ENCODE measurements at regions not wholly inside any gene's neighbourhood (a gene's known extent, or its start where the extent isn't known, plus 50 kb on each side); places are given as distances from the start of the nearest gene placed in this dataset.

GRCh38 chr9:86809151-86809550 lies 138.2 kb downstream of the GAS1 start:
- Histone ChIP-seq H3K36me3 (ENCODE audit: control insufficient read depth in 2 of 3, insufficient read depth in 3 of 3, low read length in 3 of 3) (no peaks in the 10 kb centered on the region), H3K4me3 (ENCODE audit: low read length) (no peak overlapping the region), H3K9me3 (ENCODE audit: control insufficient read depth in 2 of 3, low read length in 3 of 3) (no peaks in the 10 kb centered on the region), H3K4me1 (ENCODE audit: control insufficient read depth in 2 of 2, insufficient read depth in 2 of 2, low read length in 2 of 2) (no peaks in the 10 kb centered on the region), H3K27me3 (ENCODE audit: control insufficient read depth in 2 of 2, insufficient read depth in 2 of 2, low read length in 2 of 2) (no peaks in the 10 kb centered on the region), H3K27ac (ENCODE audit: low read depth, low read length) (no peak overlapping the region)
- Mint-ChIP-seq H3K9me3 (peaks cover 0 to under 1% (median 0%) of the 10 kb centered on the region in 11 donors), H3K36me3 (no peaks in the 10 kb centered on the region), H3K4me3 (no peak overlapping the region), H3K27me3 (peaks cover 0 to 18% (median 3%) of the 10 kb centered on the region in 5 donors), H3K4me1 (no peaks in the 10 kb centered on the region), H3K27ac (no peak overlapping the region)
- ATAC-seq: no peak
- intact Hi-C loops (cut with micrococcal nuclease): no loop called here
- no peak for DNase-seq
- ChIA-PET CTCF (no interaction called here), POLR2A (no interaction called here)

- ChIA-PET CTCF (no interaction called here), POLR2A (no interaction called here)
- no peaks in the 10 kb centered on the region for H3K36me3 ChIP-seq (ENCODE audit: control insufficient read depth in 2 of 3, insufficient read depth in 3 of 3, low read length in 3 of 3)
- H3K4me1 ChIP-seq (ENCODE audit: control insufficient read depth in 2 of 2, insufficient read depth in 2 of 2, low read length in 2 of 2): no peaks in the 10 kb centered on the region
- H3K4me3 Mint-ChIP-seq: no peak overlapping the region
- no peaks in the 10 kb centered on the region for H3K36me3 Mint-ChIP-seq
- intact Hi-C loops (cut with micrococcal nuclease): no loop called here
- peaks cover 0 to 10% (median 0%) of the 10 kb centered on the region in 11 donors for H3K9me3 Mint-ChIP-seq
- no peak overlapping the region for H3K27ac ChIP-seq (ENCODE audit: low read depth, low read length)
- no peaks in the 10 kb centered on the region for H3K4me1 Mint-ChIP-seq
- peaks cover 0 to 18% (median 3%) of the 10 kb centered on the region in 5 donors for H3K27me3 Mint-ChIP-seq
- ATAC-seq (no peak), DNase-seq (no peak)
- no peaks in the 10 kb centered on the region for H3K9me3 ChIP-seq (ENCODE audit: control insufficient read depth in 2 of 3, low read length in 3 of 3)
- H3K27me3 ChIP-seq (ENCODE audit: control insufficient read depth in 2 of 2, insufficient read depth in 2 of 2, low read length in 2 of 2): no peaks in the 10 kb centered on the region
- no peak overlapping the region for H3K27ac Mint-ChIP-seq
- no peak overlapping the region for H3K4me3 ChIP-seq (ENCODE audit: low read length)
Observed at GRCh38 chr9:86807367-86807976, 139.8 kb downstream of the GAS1 start.

- Histone ChIP-seq H3K27ac (ENCODE audit: low read depth, low read length) (no peak overlapping the region), H3K9me3 (ENCODE audit: control insufficient read depth in 2 of 3, low read length in 3 of 3) (no peaks in the 10 kb centered on the region), H3K27me3 (ENCODE audit: control insufficient read depth in 2 of 2, insufficient read depth in 2 of 2, low read length in 2 of 2) (no peaks in the 10 kb centered on the region), H3K4me1 (ENCODE audit: control insufficient read depth in 2 of 2, insufficient read depth in 2 of 2, low read length in 2 of 2) (no peaks in the 10 kb centered on the region), H3K36me3 (ENCODE audit: control insufficient read depth in 2 of 3, insufficient read depth in 3 of 3, low read length in 3 of 3) (no peaks in the 10 kb centered on the region), H3K4me3 (ENCODE audit: low read length) (no peak overlapping the region)
- no peaks in the 10 kb centered on the region for H3K36me3 Mint-ChIP-seq
- peaks cover 0 to 11% (median 0%) of the 10 kb centered on the region in 11 donors for H3K9me3 Mint-ChIP-seq
- H3K4me1 Mint-ChIP-seq: no peaks in the 10 kb centered on the region
- DNase-seq: no peak
- CTCF ChIA-PET: no interaction called here
- H3K27me3 Mint-ChIP-seq: peaks cover 0 to 18% (median 10%) of the 10 kb centered on the region in 5 donors
- no peak for ATAC-seq
- no peak overlapping the region for H3K4me3 Mint-ChIP-seq
- H3K27ac Mint-ChIP-seq: no peak overlapping the region
- intact Hi-C loops (cut with micrococcal nuclease): no loop called here
- POLR2A ChIA-PET: no interaction called here
Observed at GRCh38 chr9:86804011-86804410, 143.3 kb downstream of the GAS1 start.

GRCh38 chr9:86802900-86803673 lies 144.2 kb downstream of the GAS1 start:
- H3K9me3 ChIP-seq (ENCODE audit: control insufficient read depth in 2 of 3, low read length in 3 of 3): no peaks in the 10 kb centered on the region
- no peaks in the 10 kb centered on the region for H3K36me3 ChIP-seq (ENCODE audit: control insufficient read depth in 2 of 3, insufficient read depth in 3 of 3, low read length in 3 of 3)
- CTCF ChIA-PET: no interaction called here
- Mint-ChIP-seq H3K4me1 (no peaks in the 10 kb centered on the region), H3K27ac (no peak overlapping the region), H3K36me3 (no peaks in the 10 kb centered on the region), H3K27me3 (peaks cover 0 to 18% (median 11%) of the 10 kb centered on the region in 5 donors), H3K9me3 (peaks cover 0 to 11% (median 0%) of the 10 kb centered on the region in 11 donors), H3K4me3 (no peak overlapping the region)
- H3K4me1 ChIP-seq (ENCODE audit: control insufficient read depth in 2 of 2, insufficient read depth in 2 of 2, low read length in 2 of 2): no peaks in the 10 kb centered on the region
- POLR2A ChIA-PET: no interaction called here
- H3K27me3 ChIP-seq (ENCODE audit: control insufficient read depth in 2 of 2, insufficient read depth in 2 of 2, low read length in 2 of 2): no peaks in the 10 kb centered on the region
- no peak overlapping the region for H3K4me3 ChIP-seq (ENCODE audit: low read length)
- intact Hi-C loops (cut with micrococcal nuclease): no loop called here
- ATAC-seq: no peak
- DNase-seq: no peak
- no peak overlapping the region for H3K27ac ChIP-seq (ENCODE audit: low read depth, low read length)

- no peaks in the 10 kb centered on the region for H3K4me1 Mint-ChIP-seq
- no peak for ATAC-seq
- no peaks in the 10 kb centered on the region for H3K36me3 Mint-ChIP-seq
Observed at GRCh38 chr9:86801246-86801645, 146.1 kb downstream of the GAS1 start.

GRCh38 chr9:86800681-86801080 lies 146.6 kb downstream of the GAS1 start:
- H3K9me3 ChIP-seq (ENCODE audit: control insufficient read depth in 2 of 3, low read length in 3 of 3): no peaks in the 10 kb centered on the region
- no peaks in the 10 kb centered on the region for H3K36me3 ChIP-seq (ENCODE audit: control insufficient read depth in 2 of 3, insufficient read depth in 3 of 3, low read length in 3 of 3)
- intact Hi-C loops (cut with micrococcal nuclease): no loop called here
- Mint-ChIP-seq H3K36me3 (no peaks in the 10 kb centered on the region), H3K27ac (no peak overlapping the region), H3K27me3 (peaks cover 0 to 18% (median 7%) of the 10 kb centered on the region in 5 donors), H3K9me3 (peaks cover 0 to 11% (median 0%) of the 10 kb centered on the region in 11 donors), H3K4me1 (no peaks in the 10 kb centered on the region), H3K4me3 (no peak overlapping the region)
- no peaks in the 10 kb centered on the region for H3K27me3 ChIP-seq (ENCODE audit: control insufficient read depth in 2 of 2, insufficient read depth in 2 of 2, low read length in 2 of 2)
- no peaks in the 10 kb centered on the region for H3K4me1 ChIP-seq (ENCODE audit: control insufficient read depth in 2 of 2, insufficient read depth in 2 of 2, low read length in 2 of 2)
- H3K4me3 ChIP-seq (ENCODE audit: low read length): no peak overlapping the region
- POLR2A ChIA-PET: no interaction called here
- CTCF ChIA-PET: no interaction called here
- ATAC-seq (no peak), DNase-seq (no peak)
- H3K27ac ChIP-seq (ENCODE audit: low read depth, low read length): no peak overlapping the region

More at GRCh38 chr9:86801246-86801645, 146.1 kb downstream of the GAS1 start:
- H3K36me3 ChIP-seq (ENCODE audit: control insufficient read depth in 2 of 3, insufficient read depth in 3 of 3, low read length in 3 of 3): no peaks in the 10 kb centered on the region
- H3K9me3 ChIP-seq (ENCODE audit: control insufficient read depth in 2 of 3, low read length in 3 of 3): no peaks in the 10 kb centered on the region
- H3K27ac ChIP-seq (ENCODE audit: low read depth, low read length): no peak overlapping the region
- H3K27me3 ChIP-seq (ENCODE audit: control insufficient read depth in 2 of 2, insufficient read depth in 2 of 2, low read length in 2 of 2): no peaks in the 10 kb centered on the region
- intact Hi-C loops (cut with micrococcal nuclease): no loop called here
- Mint-ChIP-seq H3K4me3 (no peak overlapping the region), H3K9me3 (peaks cover 0 to 11% (median 0%) of the 10 kb centered on the region in 11 donors), H3K27me3 (peaks cover 0 to 23% (median 8%) of the 10 kb centered on the region in 5 donors), H3K27ac (no peak overlapping the region)
- ChIA-PET CTCF (no interaction called here), POLR2A (no interaction called here)
- no peak overlapping the region for H3K4me3 ChIP-seq (ENCODE audit: low read length)
- DNase-seq: no peak
- no peaks in the 10 kb centered on the region for H3K4me1 ChIP-seq (ENCODE audit: control insufficient read depth in 2 of 2, insufficient read depth in 2 of 2, low read length in 2 of 2)

DNA sequence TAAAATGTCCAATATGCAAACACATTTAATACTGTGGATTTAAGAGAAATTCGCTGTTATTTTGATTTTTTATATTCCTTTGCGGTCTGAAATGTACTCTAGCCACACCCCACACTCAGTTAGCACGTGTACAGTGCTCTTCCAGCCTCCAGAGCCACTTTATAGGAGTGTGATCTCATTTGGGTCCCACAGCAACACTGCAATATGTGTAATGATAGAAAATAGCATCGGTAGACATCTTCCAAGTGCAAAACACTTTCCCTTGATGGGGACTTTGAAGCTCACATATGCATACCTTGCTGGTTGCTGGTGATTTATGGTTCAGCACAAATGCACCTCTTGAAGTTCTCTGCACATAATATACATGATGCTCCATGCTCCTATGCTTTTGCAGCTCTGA lies 148.3 kb downstream of the GAS1 start:
- Histone ChIP-seq H3K27ac (ENCODE audit: low read depth, low read length) (no peak overlapping the region), H3K9me3 (ENCODE audit: control insufficient read depth in 2 of 3, low read length in 3 of 3) (no peaks in the 10 kb centered on the region), H3K27me3 (ENCODE audit: control insufficient read depth in 2 of 2, insufficient read depth in 2 of 2, low read length in 2 of 2) (no peaks in the 10 kb centered on the region), H3K36me3 (ENCODE audit: control insufficient read depth in 2 of 3, insufficient read depth in 3 of 3, low read length in 3 of 3) (no peaks in the 10 kb centered on the region), H3K4me3 (ENCODE audit: low read length) (no peak overlapping the region), H3K4me1 (ENCODE audit: control insufficient read depth in 2 of 2, insufficient read depth in 2 of 2, low read length in 2 of 2) (no peaks in the 10 kb centered on the region)
- no peak for ATAC-seq
- H3K27ac Mint-ChIP-seq: no peak overlapping the region
- no peaks in the 10 kb centered on the region for H3K36me3 Mint-ChIP-seq
- no peak for DNase-seq
- ChIA-PET POLR2A (no interaction called here), CTCF (no interaction called here)
- peaks cover 0 to 11% (median 0%) of the 10 kb centered on the region in 11 donors for H3K9me3 Mint-ChIP-seq
- peaks cover 0 to 23% (median 7%) of the 10 kb centered on the region in 5 donors for H3K27me3 Mint-ChIP-seq
- intact Hi-C loops (cut with micrococcal nuclease): no loop called here
- H3K4me3 Mint-ChIP-seq: no peak overlapping the region
- H3K4me1 Mint-ChIP-seq: no peaks in the 10 kb centered on the region
